ENCODE measurements at regions not wholly inside any gene's neighbourhood (a gene's known extent, or its start where the extent isn't known, plus 50 kb on each side); places are given as distances from the start of the nearest gene placed in this dataset.

DNA sequence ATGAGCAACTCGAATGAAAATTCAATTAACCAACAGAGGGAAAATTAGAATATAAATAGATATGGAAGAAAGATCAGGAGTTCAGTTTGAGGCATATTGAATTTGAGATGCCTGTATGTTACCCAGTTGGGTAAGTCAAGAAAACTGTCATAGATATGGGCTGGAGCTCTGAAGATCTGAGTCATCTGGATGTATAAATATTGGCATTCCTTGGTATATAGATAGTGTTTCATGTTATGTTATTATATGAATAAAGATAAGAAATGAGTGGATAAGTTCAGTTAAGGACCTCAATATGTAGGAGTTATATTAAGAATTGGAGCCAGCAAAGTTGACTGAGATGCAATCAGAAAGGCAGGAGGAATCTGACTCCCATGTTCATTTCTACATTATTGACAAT, 543.6 kb upstream of the SMIM31 start:
- TF ChIP-seq CTCF (IDR thresholded peaks at IDR 0.05) = no peak
- no peak for TF ChIP-seq POLR2A (IDR thresholded peaks at IDR 0.05)

Data from heart left ventricle (tissue), 13 donors.